CD1c-positive myeloid dendritic cell (primary cell): ENCODE measurements at regions not wholly inside any gene's neighbourhood (a gene's known extent, or its start where the extent isn't known, plus 50 kb on each side); places are given as distances from the start of the nearest gene placed in this dataset.
"Not testable (repeated sequence)": the region's sequence is repeated elsewhere in the genome, so short reads cannot be mapped to it uniquely, and the experiment has no call there.

Experiments used
- DNase-seq: peaks from one replicate; pipeline ENCODE4 v3.0.0-alpha.2; 2016; ENCODE audit errors: extremely low spot score

DNA sequence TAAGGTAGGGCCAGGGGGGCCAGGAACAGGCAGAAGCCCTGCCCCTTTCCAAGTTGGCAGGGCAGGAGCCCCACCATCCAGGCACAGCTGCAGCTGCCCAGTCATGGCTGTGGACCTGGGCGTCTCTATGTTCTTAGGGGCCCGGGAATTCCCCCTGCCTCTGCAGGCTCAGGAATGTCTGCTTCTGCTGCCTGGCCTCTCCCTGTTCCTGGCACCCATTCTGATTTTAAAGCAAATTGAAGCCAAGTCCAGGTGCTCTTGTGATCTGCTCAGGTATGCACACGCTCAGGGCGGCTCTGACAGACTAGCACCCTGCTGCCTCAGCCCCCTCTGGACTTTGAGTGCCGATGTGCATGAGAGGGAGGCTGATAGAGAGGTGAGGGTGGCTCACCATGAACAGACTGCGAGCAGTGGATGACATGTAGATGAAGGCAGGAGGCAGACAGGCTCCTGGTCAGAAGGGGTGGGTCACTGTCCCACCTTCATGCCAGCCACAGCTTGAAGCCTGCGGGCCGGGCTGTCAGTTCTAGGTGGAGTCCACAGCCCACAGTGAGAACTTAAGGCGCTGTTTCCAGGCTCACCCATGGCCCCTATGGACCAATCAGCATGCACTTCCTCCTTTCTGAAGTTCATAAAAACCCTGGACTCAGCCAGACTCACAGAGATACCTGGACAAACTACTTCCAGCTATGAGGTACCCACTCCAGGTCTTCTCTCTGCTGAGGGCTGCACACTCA, 747.8 kb upstream of the GBE1 start:
- DNase-seq = no peak

DNA sequence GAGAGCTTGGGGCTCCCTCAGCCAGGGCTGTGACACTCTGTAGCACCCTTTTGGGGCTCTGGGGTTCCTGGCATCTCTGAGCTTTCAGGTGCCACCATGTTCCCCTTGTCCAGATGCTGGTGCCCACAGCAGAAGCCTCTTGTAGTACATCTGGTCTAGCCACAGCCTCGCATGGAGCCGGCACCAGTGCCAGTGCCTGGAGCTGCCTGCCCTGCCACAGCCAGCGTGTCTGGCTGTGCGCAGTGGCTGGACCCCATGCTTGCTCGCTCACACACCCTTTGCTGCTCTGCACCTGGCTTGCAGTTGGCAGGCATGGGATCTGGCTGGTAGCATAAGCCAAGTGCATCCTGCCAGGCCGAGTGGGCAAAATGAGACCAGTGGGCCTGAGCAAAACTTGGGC, 744.8 kb upstream of the GBE1 start:
- no peak for DNase-seq

DNA sequence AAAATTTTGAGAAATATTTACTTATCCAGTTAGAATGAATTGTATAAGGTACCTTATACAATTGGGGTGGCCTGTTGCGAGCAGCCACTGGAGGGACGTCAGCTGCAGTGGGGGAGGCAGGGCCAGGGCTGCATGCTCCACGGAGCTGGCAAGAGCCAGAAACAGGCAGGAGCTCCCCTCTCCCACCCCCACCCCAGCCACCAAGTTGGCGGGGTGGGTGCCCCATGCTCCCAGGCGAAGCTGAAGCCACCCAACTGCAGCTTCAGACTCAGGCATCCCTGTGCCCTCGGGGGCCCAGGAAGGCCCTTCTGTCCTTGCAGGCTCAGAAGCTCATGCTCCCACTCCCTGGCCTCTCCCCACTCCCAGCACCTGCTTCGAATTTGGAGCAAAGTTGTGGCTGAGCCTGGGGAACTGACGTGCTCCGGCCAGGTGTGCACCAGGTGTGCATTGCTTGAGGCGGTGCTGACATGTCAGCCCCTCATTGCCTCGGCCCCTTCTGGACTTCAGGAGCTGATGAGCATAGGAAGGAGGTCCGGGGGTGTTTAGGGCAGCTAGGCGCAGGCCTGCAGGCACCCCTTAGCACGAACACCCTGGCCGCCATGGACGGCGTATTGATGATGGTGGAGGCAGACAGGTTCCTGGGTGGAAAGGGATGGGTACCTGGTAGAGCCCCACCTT, 743.8 kb upstream of the GBE1 start:
- no peak for DNase-seq

DNA sequence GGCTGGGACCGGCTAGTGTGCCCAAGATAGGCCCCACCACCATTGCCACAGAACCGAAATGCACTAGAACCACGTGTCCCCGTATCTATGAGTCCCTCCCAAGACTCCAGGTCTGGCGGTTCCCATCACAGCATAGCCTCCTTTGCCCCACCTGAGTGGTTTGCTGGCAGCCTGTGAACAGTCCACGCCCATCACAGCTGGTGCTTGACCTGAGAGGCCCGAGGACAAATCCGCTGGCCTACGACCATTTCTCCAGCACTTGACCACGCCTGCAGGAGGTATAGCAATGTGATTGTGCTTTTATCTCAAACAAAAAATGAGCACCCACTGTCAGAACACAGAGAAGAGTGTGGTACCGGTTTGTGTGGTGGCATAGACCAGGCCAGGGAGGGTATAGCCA, 736.7 kb upstream of the GBE1 start:
- no peak for DNase-seq

DNA sequence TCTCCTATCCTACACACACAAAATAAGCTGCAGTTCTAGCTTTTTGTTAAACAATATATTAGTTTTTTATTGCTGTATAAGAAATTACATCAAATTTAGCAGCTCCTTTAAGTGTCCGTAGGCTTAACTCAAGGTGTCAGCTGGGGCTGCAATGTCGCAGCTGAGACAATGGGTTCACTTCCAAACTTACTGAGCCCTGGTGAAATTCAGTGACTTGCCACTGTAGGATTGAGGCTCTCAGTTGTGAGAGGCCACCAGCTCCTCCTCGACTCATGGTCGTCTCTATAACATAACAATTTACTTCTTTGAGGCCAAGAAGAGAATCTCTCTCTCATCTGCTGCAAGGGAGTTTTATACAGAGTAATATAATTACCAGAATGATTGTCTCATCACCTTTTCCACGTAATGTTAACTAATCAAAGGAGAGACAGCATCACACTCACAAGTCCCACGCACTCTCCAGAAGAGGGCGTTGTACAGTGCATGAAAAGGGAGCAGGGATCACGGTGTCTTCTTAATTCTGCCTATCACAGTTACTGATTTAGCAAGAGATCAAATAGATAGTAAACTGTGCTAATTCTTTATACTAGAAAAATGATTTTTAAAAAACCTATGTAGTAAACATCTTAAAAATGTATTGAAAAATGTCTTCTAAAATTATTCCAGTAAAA, 735.6 kb upstream of the GBE1 start:
- no peak for DNase-seq

DNA sequence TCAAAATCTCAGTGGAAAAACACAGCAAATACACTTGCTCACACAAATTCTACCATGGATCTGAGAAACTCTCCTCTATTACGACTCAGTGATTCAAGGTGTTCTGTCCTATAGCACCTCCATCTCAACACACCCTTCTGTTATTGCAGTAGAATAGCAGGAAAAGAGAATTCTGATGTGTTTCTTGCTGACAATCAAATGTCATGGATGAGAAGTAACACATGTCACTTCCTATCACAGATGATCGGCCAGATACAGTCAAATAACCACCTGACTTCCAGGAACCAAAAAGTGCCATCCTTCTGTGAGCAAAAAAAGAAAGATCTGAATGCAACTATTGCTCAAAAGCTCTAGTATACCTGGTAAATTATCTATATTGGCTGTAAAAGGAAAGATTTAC, 734.2 kb upstream of the GBE1 start:
- no peak for DNase-seq

DNA sequence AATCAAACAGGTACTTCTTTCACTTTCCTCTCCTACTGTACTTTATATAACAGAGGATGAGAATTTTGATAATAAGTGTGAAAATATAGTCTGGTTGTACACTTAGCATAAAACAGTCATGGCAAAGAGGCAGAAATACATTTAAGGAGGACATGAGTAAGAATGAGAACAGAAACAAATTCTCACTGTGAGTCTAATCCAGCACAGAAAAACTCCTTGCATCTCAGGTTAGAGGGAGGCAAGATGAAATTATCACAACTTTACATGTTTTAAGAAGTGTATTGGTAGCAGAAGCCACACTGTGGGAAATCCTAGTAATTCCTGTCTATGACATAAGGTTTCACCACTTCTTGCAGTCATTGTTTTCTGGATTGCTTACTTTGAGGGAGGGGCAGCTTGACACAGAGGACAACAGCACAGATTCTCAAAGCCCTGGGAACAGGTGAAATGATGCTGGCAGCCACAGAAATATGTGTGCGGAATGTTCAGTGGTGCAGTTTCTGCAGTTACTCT, 733.6 kb upstream of the GBE1 start:
- DNase-seq = no peak

DNA sequence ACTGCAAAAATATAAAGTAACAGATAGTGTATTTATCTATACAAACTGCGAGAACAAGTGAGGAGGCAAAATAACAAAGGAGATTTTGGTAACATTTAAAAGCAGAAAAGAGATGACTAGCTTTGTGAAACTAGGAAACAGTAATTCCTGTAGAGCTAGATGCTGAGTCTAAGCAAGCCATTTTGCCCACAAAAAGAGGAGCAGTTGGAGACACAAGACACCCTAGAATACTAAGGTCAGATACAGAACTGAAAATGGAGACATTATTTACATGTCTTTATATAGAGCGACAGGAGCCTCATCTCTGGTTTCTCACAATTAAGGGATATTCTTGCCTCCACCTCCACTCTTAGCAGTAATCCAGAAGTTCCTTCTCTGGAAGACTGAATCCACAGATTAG, 732.4 kb upstream of the GBE1 start:
- DNase-seq = no peak

DNA sequence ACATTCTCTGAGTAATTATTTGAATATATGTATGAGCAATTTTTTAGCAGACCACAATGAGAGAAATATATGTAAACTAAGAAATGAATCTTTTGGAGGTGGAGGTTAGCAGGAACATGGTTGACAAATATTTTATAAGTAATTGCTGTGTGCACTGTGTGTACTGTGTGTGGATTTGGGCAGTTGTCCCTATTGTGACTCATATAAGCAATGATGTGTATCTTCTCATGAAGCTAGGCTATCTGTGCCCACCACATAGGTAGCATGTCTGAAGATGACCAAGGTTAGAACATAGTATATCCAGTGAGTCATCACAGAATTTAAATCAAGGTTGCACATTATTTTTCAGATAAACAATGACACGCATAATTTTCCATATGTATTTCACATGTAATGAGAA, 713.9 kb upstream of the GBE1 start:
- DNase-seq = no peak

DNA sequence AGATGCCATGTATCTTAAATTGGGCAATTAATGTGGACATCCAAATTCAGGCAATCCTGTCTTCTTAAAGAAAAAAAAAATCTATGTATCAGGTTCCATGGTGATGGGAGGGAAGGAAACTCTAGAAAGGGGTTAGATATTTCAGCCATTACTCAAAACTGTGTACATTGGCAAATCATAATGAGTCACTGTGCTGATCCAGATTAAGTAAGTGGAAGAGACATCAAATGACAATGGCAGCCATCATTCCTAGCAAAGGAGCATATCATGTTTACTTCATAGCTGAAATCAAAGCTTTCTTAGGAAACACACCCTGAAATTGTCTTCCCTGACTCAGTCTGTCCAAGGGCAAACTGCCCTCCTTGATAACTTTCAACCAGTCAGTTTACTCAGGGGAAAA, 713.3 kb upstream of the GBE1 start:
- no peak for DNase-seq

DNA sequence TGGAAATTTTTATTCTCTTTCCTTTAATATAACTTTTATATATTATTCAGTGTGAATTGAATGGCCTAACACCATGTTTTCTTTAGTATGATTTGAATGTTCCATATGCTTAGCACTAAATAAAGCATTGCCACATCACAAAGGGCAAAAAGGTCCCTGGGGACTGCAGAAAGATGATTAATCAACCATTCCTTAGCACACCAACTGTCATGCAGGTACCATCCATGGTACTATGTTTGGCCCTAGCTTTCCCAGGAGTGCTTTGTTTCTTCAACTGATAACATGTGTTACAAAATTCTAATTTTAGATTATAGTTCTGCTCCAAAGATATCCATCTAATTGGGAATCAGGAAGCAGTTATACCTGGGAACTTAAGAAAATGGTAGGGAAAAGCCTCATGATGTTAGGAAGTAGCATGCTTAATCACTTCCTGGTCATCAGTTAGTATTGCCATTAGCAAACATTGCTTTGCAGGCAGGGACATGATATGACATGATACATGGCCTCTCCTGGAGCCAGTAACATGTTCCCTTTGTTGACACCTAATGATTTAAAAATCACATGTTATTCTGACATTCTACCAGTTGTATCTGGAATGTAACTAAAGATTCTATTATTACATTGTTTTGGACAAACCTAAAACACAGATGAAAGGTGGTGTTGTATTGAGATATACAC, 712.6 kb upstream of the GBE1 start:
- no peak for DNase-seq

DNA sequence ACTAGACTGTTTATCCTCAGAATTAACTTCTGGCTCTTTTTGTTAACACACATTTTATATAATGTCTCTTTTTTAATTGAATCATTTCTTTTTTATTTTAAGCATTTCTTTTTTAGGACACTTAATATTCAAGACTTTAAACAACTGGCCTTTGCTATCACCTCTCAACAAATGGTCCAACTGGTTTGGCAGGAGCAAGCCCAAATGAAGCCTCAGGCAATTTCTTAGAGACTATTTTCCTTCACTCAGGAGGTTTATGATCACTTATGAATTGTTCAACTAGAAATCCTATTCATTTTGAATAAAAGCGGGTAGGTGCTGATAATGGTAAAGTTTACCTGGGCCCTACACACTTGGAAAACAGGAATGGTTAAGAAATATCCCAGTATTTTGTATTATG, 705.6 kb upstream of the GBE1 start:
- DNase-seq = no peak

DNA sequence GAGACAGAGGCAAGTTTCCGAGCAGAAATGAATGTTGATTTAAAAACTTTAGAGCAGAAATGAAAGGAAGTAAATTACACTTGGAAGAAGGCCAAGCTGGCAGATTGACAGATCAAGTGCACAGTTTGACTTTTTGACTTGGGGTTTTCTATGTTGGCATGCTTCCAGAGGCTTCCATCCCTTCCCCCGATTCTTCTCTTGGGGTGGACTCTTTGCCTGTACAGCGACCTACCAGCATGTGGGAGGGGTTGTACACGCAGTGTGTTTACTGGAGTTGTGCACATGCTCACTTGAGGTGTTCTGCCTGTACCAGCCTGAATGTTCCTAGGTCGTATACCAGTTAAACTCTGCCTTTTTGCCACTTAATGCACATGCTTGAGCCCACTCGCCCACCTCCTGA, 701.5 kb upstream of the GBE1 start:
- no peak for DNase-seq

DNA sequence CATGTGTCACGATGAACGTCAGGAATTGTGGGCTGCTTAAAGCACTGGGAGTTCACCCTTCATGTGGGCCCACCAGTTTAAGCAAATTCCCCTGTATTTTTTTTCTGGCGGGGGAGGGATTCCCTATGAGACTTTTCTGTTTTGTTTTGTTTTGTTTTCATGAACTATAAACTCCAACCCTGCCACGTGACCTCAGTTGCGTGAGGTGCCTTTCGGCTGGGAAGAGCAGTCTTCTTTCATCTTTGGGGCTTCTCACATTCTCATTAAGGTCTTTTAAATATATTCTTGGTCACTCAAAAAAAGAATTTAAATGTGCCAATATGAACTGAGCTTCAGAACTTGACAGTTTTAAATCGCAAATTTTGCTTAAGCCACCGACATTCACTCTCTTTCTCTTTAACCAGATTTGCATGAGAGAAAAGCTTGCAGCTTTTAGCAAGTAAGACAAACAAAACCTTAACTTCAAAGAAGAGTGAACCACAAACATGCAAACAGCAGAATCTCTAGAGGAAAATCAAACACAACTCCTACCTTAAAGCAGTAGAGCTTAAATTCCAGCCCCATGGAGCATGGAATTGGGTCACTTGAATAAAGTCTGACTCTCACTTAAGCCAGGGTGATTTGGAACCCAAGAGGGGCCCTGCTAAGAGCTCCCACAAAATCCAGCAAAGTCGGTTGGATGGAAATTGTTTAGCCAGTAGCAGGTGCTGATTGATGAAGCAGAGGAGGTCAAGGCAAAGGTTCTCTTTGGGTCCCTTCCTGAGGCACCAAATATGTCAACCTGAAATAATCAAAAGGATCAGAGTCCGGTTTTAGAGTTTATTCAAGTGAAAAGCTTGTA, 699.8 kb upstream of the GBE1 start:
- no peak for DNase-seq

DNA sequence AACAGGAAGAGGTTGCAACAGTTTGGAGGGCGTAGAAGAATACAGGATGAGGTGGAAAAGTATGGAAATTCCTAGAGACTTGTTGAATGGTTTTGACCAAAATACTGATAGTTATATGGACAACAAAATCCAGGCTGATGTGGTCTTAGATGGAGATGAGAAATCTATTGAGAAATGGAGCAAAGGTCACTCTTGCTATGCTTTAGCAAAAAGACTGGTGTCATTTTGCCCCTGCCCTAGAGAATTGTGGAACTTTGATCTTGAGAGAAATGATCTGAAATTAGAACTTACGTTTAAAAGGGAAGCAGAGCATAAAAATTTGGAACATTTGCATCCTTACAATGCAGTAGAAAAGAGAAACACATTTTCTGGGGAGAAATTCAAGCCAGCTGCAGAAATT, 686.9 kb upstream of the GBE1 start:
- no peak for DNase-seq

DNA sequence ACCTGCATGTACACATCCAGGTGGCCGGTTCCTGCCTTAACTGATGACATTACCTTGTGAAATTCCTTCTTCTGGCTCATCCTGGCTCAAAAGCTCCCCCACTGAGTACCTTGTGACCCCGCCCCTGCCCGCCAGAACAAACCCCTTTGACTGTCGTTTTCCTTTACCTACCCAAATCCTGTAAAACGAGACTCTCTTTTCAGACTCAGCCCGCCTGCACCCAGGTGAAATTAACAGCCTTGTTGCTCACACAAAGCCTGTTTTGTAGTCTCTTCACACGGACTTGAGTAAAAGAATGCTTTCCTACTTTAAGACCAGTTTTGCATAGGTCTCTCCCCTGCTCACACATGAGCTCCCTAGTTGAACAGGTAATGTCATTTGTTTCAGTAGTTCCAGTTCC, 667.4 kb upstream of the GBE1 start:
- DNase-seq = not testable (repeated sequence)

DNA sequence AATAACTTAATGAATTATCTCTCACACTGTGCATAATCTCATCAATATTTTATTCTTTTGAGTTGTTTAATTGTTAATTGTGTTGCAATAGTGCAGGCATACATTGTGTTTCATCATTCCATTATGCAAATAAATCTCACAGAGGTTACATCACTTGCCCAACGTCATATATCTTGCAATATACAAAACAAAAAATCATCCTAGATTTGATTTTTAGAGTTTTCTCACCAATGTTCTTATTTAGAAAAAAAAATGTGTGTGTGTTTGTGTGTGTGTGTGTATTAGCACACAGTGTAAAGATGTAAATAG, 662.5 kb upstream of the GBE1 start:
- DNase-seq = no peak

DNA sequence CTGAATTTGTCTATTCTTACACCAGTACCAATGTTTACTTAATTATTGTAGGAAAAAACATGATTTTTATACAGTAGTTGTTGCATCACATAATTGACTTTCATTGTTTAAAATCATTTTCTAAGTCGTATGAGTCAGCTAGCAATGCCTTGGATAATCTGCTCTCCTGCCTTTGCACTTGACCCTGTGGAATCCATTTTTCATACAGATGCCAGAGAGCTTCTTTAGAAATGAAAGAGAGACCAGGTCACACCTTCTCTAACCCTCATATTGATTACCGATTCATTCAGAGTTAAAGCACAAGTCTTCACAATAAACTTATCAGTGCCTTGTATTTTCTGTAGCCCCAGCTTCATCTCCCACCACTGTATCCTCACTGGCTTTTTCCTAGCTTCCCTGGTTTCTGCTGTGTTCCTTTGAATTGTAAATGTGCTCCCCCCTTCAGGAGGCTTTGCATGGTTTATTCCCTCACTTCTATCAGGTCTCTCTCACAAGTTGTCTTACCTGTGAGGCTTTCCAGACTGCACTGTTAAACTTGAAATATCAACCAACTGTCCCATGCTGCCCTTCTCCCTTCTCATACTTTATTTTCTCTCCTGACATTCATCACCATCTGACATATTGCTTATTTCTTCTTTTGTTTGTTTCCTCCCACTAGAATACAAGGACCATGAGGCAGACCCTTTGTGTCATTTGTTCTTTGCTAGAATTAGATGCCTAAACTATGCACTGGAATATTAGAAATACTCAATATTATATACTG, 662.0 kb upstream of the GBE1 start:
- DNase-seq = no peak

DNA sequence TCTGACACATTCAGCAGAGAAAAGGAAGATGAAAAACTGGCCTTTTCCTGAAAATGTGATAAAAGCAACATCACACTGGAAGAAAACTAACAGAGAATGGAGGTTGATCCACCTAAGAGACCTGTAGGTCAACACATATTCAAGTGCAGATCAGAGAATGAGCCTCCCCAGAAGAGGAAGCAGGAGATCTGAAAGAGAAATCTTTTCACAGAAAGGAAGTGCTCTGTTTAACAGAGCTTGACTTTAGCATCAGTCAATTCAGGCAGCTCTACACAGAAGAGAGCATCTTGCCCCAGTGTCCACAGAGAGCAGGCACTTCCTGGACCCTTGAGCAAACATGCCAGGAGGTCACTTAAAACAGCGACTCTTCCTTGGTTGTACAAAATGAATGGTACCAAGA, 655.4 kb upstream of the GBE1 start:
- DNase-seq = no peak

DNA sequence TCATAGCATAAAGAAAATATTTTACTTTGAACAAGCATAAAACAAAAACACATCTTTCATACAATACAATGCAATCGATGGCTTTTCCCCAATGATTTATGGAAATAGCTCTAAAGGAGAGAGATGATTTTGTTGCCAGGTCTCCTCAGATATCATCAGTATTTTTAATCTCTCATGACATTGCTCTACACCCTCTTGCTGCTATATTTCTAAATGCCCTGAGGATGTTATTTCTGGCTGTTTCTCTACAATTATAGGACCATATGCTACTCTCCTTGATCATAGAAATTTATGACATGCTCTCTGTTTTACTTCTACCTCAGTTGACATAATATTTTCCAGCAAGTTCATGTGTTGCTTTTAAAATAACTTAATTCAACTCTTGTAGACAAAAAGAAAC, 654.9 kb upstream of the GBE1 start:
- DNase-seq = no peak

DNA sequence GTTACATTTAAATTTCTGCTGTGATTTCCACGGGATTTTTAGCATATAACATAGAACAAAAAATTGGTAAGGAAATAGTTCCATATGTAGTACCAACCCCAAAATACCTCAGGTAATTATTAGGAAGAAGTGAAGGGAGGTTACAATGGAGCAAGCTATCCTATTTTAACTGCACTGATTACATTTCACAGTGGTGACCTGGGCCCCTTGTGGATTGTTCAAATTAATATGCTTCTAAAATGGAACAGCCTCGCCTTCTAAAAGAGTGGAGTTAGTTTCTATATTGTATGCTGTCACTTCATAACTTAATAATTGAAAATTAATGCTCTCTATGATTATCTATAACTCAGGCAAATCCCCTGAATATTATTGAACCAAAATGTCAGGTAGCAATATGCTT, 651.7 kb upstream of the GBE1 start:
- DNase-seq = no peak
